ENCODE measurements at regions not wholly inside any gene's neighbourhood (a gene's known extent, or its start where the extent isn't known, plus 50 kb on each side); places are given as distances from the start of the nearest gene placed in this dataset.

DNA sequence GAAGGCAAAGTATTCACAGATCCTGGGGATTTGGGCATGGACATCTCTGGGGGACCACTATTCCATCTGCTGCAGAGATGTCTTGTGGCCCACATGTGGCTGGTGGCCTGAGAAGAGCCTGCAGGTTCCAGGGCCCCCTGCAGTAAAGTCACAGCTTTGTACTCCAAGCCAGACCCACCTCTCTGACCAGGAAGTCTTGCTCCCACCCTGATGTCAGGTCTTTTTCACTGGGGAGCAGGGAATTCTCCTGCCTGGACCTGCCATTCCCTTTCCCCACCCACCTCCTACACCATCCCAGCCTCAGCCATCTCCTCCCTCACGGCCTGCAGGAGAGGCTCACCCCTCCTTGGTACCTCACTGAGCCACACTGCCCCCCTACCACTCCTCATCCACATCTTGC, 211.8 kb downstream of the SMAD2 start:
- H3K9me3 ChIP-seq (ENCODE audit: low read length), result no peaks in the 10 kb centered on the region
- TF ChIP-seq, protein P1, sequence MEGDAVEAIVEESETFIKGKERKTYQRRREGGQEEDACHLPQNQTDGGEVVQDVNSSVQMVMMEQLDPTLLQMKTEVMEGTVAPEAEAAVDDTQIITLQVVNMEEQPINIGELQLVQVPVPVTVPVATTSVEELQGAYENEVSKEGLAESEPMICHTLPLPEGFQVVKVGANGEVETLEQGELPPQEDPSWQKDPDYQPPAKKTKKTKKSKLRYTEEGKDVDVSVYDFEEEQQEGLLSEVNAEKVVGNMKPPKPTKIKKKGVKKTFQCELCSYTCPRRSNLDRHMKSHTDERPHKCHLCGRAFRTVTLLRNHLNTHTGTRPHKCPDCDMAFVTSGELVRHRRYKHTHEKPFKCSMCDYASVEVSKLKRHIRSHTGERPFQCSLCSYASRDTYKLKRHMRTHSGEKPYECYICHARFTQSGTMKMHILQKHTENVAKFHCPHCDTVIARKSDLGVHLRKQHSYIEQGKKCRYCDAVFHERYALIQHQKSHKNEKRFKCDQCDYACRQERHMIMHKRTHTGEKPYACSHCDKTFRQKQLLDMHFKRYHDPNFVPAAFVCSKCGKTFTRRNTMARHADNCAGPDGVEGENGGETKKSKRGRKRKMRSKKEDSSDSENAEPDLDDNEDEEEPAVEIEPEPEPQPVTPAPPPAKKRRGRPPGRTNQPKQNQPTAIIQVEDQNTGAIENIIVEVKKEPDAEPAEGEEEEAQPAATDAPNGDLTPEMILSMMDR (conservative IDR thresholded peaks at IDR 0.05; ENCODE audit: low read length), result no peak
- no peak for TF ChIP-seq EZH2phosphoT487 (IDR thresholded peaks at IDR 0.05; ENCODE audit: borderline replicate concordance, low read depth, low read length)
- POLR2A ChIA-PET, result no interaction called here
- H3K36me3 ChIP-seq (ENCODE audit: insufficient read depth, low read length), result no peaks in the 10 kb centered on the region
- no TSS peak for BruUV-seq (replicated peaks)
- H3K4me2 ChIP-seq (ENCODE audit: low read length), result no peak overlapping the region
- H4K20me1 ChIP-seq (ENCODE audit: insufficient read depth, low read length), result no peaks in the 10 kb centered on the region
- CTCF ChIA-PET (ENCODE audit: unreplicated experiment), result no interaction called here
- no peak overlapping the region for H3K27ac ChIP-seq (ENCODE audit: low read depth, low read length, poor library complexity, severe bottlenecking)
- H2AFZ ChIP-seq (ENCODE audit: low read length), result no peak overlapping the region
- intact Hi-C loops (cut with micrococcal nuclease; ENCODE audit: unreplicated experiment), result no loop called here
- no peak for DNase-seq (ENCODE audit: low spot score)
- H3K4me1 ChIP-seq (ENCODE audit: insufficient read depth, low read length, poor library complexity, severe bottlenecking), result no peaks in the 10 kb centered on the region
- H3K79me2 ChIP-seq (ENCODE audit: insufficient read depth, low read depth, low read length), result no peaks in the 10 kb centered on the region
- H3K4me3 ChIP-seq (ENCODE audit: low read depth, low read length, poor library complexity, severe bottlenecking), result no peak overlapping the region
- H3K9me2 ChIP-seq (ENCODE audit: insufficient read depth, low read length), result no peaks in the 10 kb centered on the region

DNA sequence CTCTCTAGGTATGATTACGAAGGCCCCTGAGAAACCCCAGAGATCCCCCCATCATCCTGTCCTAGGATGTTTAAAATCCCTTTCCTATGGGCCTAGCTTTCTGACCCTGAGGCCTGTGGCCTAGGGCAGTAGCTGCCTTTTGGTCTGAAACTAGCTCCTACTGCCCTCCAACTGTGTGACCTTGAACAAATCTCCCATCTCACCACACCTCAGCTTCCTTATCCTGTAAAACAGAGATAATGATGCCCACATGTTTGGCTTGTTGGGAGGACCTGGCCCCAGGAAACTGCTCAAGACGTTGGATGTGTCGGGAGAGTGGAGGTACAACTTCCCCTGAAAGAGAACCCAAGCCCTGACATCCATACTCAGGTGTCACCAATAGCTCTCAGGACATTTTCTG, 213.2 kb downstream of the SMAD2 start:
- Histone ChIP-seq H3K27ac (ENCODE audit: low read depth, low read length, poor library complexity, severe bottlenecking) (no peak overlapping the region), H3K79me2 (ENCODE audit: insufficient read depth, low read depth, low read length) (no peaks in the 10 kb centered on the region), H3K4me2 (ENCODE audit: low read length) (no peak overlapping the region), H3K4me3 (ENCODE audit: low read depth, low read length, poor library complexity, severe bottlenecking) (no peak overlapping the region), H3K9me2 (ENCODE audit: insufficient read depth, low read length) (no peaks in the 10 kb centered on the region), H4K20me1 (ENCODE audit: insufficient read depth, low read length) (no peaks in the 10 kb centered on the region), H3K36me3 (ENCODE audit: insufficient read depth, low read length) (no peaks in the 10 kb centered on the region), H3K4me1 (ENCODE audit: insufficient read depth, low read length, poor library complexity, severe bottlenecking) (no peaks in the 10 kb centered on the region), H2AFZ (ENCODE audit: low read length) (no peak overlapping the region), H3K9me3 (ENCODE audit: low read length) (no peaks in the 10 kb centered on the region)
- DNase-seq (ENCODE audit: low spot score), result no peak
- POLR2A ChIA-PET, result no interaction called here
- no peak for TF ChIP-seq EZH2phosphoT487 (IDR thresholded peaks at IDR 0.05; ENCODE audit: borderline replicate concordance, low read depth, low read length)
- TF ChIP-seq, protein P1 (conservative IDR thresholded peaks at IDR 0.05; ENCODE audit: low read length), result no peak
- intact Hi-C loops (cut with micrococcal nuclease; ENCODE audit: unreplicated experiment), result no loop called here
- BruUV-seq (replicated peaks), result no TSS peak
- CTCF ChIA-PET (ENCODE audit: unreplicated experiment), result no interaction called here

DNA sequence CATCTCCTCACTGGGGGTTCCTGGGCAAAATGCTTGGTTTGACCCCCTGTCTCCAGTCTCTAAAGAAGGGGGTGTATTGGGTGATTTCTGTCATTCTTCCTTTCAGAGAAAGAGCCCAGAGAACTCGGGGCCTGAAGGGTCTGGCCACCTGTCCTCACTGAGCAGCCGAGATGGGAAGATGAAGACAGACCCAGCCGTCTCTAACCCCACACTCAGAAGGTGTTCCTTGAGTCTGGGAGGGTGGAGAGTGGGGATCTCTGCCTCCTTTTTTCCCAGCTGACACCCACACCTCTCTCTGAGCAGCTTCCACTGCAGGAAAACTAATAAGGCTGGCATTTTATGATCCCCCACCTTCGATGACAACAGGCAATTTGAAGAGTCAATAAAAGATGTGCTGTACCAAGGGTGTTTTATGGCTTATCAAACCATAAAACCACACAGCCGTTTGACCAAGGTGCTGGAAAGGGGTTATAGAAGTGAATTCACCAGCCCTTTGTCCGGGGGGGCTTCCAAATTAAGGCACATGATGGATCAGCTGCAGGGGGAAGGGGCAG, 213.8 kb downstream of the SMAD2 start:
- DNase-seq (ENCODE audit: low spot score), result no peak
- no peaks in the 10 kb centered on the region for H3K9me2 ChIP-seq (ENCODE audit: insufficient read depth, low read length)
- no peak overlapping the region for H2AFZ ChIP-seq (ENCODE audit: low read length)
- H3K36me3 ChIP-seq (ENCODE audit: insufficient read depth, low read length), result no peaks in the 10 kb centered on the region
- no peak overlapping the region for H3K4me3 ChIP-seq (ENCODE audit: low read depth, low read length, poor library complexity, severe bottlenecking)
- H3K27ac ChIP-seq (ENCODE audit: low read depth, low read length, poor library complexity, severe bottlenecking), result no peak overlapping the region
- no TSS peak for BruUV-seq (replicated peaks)
- intact Hi-C loops (cut with micrococcal nuclease; ENCODE audit: unreplicated experiment), result no loop called here
- H3K4me1 ChIP-seq (ENCODE audit: insufficient read depth, low read length, poor library complexity, severe bottlenecking), result no peaks in the 10 kb centered on the region
- no peak overlapping the region for H3K4me2 ChIP-seq (ENCODE audit: low read length)
- no peaks in the 10 kb centered on the region for H3K79me2 ChIP-seq (ENCODE audit: insufficient read depth, low read depth, low read length)
- CTCF ChIA-PET (ENCODE audit: unreplicated experiment), result no interaction called here
- POLR2A ChIA-PET, result no interaction called here
- TF ChIP-seq, protein P1 (conservative IDR thresholded peaks at IDR 0.05; ENCODE audit: low read length), result no peak
- H4K20me1 ChIP-seq (ENCODE audit: insufficient read depth, low read length), result no peaks in the 10 kb centered on the region
- H3K9me3 ChIP-seq (ENCODE audit: low read length), result no peaks in the 10 kb centered on the region
